ENCODE measurements at regions not wholly inside any gene's neighbourhood (a gene's known extent, or its start where the extent isn't known, plus 50 kb on each side); places are given as distances from the start of the nearest gene placed in this dataset.

- TF ChIP-seq ELF4 (CRISPR knock-in tag; IDR thresholded peaks at IDR 0.05; ENCODE audit: borderline replicate concordance) (no peak), PCBP1 (IDR thresholded peaks at IDR 0.05; ENCODE audit: borderline replicate concordance, low read depth, low read length) (no peak)
- TF ChIP-seq, protein P1, sequence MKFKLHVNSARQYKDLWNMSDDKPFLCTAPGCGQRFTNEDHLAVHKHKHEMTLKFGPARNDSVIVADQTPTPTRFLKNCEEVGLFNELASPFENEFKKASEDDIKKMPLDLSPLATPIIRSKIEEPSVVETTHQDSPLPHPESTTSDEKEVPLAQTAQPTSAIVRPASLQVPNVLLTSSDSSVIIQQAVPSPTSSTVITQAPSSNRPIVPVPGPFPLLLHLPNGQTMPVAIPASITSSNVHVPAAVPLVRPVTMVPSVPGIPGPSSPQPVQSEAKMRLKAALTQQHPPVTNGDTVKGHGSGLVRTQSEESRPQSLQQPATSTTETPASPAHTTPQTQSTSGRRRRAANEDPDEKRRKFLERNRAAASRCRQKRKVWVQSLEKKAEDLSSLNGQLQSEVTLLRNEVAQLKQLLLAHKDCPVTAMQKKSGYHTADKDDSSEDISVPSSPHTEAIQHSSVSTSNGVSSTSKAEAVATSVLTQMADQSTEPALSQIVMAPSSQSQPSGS (CRISPR knock-in tag; IDR thresholded peaks at IDR 0.05) = no peak
Measured at GRCh38 chr7:81206667-81207360, 288.0 kb upstream of the SEMA3C start (continued).

- Histone ChIP-seq H2AFZ (ENCODE audit: low read length) (no peak overlapping the region), H3K27me3 (ENCODE audit: control insufficient read depth in 1 of 2, insufficient read depth in 2 of 2, low read length in 2 of 2) (no peaks in the 10 kb centered on the region), H3K4me2 (ENCODE audit: low read depth, low read length) (no peak overlapping the region), H3K36me3 (replicated peaks in 1 of 2; ENCODE audit: control insufficient read depth in 1 of 2, insufficient read depth in 2 of 2, low read length in 2 of 2) (no peaks in the 10 kb centered on the region), H3K4me1 (ENCODE audit: insufficient read depth, low read length) (no peaks in the 10 kb centered on the region), H3K9ac (ENCODE audit: insufficient read depth, low read depth, low read length) (no peak overlapping the region), H3K27ac (ENCODE audit: extremely low read length, insufficient read depth, low read length) (no peak overlapping the region), H3K79me2 (ENCODE audit: insufficient read depth, low read length) (no peaks in the 10 kb centered on the region), H3K4me3 (replicated peaks in 1 of 3; ENCODE audit: insufficient read depth in 1 of 3, low read depth in 2 of 3, low read length in 3 of 3) (no peak overlapping the region), H4K20me1 (ENCODE audit: insufficient read depth, low read length) (no peaks in the 10 kb centered on the region), H3K9me3 (ENCODE audit: low read length) (no peaks in the 10 kb centered on the region)
- ATAC-seq (no peak), DNase-seq (ENCODE audit: low spot score) (no peak), FAIRE-seq (no peak)
- in situ Hi-C loops (cut with HindIII; ENCODE audit: extremely low pct_ligation_motif_present, low pct_unique_long_range_greater_than_20kb) = no loop called here
- TF ChIP-seq MEF2D (CRISPR knock-in tag; IDR thresholded peaks at IDR 0.05) (no peak), DRAP1 (CRISPR knock-in tag; IDR thresholded peaks at IDR 0.05) (no peak), ZBTB42 (CRISPR knock-in tag; IDR thresholded peaks at IDR 0.05) (no peak), SP2 (CRISPR knock-in tag; IDR thresholded peaks at IDR 0.05) (no peak), RBAK (CRISPR knock-in tag; IDR thresholded peaks at IDR 0.05) (no peak), FOXP1 (IDR thresholded peaks at IDR 0.05) (no peak), FOXP1 (CRISPR knock-in tag; IDR thresholded peaks at IDR 0.05) (no peak), AKAP8 (CRISPR knock-in tag; IDR thresholded peaks at IDR 0.05) (no peak), HOXA7 (CRISPR knock-in tag; IDR thresholded peaks at IDR 0.05) (no peak), CHD2 (IDR thresholded peaks at IDR 0.05; ENCODE audit: low read depth, low read length) (no peak)
- TF ChIP-seq, protein P2, sequence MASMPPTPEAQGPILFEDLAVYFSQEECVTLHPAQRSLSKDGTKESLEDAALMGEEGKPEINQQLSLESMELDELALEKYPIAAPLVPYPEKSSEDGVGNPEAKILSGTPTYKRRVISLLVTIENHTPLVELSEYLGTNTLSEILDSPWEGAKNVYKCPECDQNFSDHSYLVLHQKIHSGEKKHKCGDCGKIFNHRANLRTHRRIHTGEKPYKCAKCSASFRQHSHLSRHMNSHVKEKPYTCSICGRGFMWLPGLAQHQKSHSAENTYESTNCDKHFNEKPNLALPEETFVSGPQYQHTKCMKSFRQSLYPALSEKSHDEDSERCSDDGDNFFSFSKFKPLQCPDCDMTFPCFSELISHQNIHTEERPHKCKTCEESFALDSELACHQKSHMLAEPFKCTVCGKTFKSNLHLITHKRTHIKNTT (CRISPR knock-in tag; IDR thresholded peaks at IDR 0.05) = no peak
- intact Hi-C loops (cut with micrococcal nuclease; ENCODE audit: unreplicated experiment) = no loop called here
- POLR2A ChIA-PET = no interaction called here
- no TSS peak for BruUV-seq (replicated peaks)
- WGBS (ENCODE audit: low lambda C conversion rate) = 4% methylated on average over 3 of the region's 3 CpGs
- CTCF ChIA-PET (ENCODE audit: low intra/inter-chr PET ratio, low total read pairs) = no interaction called here
Measured at GRCh38 chr7:81206217-81206616, 287.4 kb upstream of the SEMA3C start.

Measured in HepG2 (cell line).